Mucosa of gallbladder (tissue), 1 donor: ENCODE measurements at regions not wholly inside any gene's neighbourhood (a gene's known extent, or its start where the extent isn't known, plus 50 kb on each side); places are given as distances from the start of the nearest gene placed in this dataset.

Source experiments
- DNase-seq: peaks from one replicate; pipeline ENCODE4 v3.0.0-alpha.2; 2020; ENCODE audit warnings: low spot score
- donor health status: DM: no; HTN: no; CAD: no.

DNA sequence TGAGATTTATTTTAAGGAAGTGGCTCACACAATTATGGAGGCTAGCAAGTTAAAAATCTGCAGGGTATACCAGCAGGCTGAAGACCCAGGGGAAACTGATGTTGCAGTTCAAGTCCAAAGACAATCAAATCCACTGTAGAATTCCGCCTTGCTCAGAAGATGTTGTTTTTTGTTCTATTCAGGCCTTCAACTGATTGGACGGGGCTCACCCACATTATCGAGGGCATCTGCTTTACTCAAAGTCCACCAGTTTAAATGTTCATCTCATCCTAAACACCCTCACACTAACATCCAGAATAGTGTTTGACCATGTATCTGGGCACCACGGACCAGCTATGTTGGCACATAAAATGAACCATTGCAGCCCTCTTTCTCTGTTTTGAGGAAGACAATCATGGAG, 211.2 kb upstream of the GPR26 start:
- DNase-seq, result no peak

DNA sequence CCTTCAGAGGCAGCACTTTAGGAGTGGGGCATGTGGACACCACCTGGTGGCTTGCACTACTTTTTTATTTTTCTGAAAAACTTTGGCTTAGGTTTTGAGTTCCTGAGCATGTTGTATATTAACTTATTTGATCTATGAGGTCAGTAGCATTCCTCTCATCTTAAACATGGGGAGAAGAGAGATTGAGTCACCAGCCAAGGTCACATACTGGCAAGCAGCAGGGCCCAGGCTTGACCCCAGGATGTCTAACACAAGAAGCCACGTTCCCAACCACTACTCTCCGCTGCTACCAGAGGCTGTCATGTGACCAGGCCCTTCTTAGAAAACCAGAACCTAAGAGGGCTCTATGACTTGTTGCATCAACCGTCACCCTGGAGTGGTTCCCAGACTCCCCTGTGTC, 210.3 kb upstream of the GPR26 start:
- no peak for DNase-seq

DNA sequence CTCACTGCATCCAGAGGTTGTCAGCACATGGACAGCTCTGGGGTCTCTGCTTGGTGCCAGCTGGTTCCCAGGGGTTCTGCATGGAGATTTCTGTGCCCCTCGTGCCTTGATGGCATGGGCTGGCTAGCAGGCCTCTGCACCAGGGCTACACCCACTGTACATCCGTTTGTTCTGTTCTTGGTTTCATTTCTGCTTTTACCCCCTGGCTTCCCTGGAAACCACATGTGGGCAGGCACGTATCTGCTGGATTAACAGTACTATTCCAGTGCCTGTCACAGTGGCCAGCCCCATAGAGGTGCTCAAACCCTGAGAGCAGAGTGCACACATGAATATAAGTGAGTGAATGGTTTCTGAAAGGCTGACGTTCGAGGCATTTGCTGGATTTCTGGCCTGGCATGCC, 207.2 kb upstream of the GPR26 start:
- DNase-seq, result no peak

- no peak for DNase-seq
Measured at GRCh38 chr10:123459371-123460091, 206.6 kb upstream of the GPR26 start.

- no peak for DNase-seq
Measured at GRCh38 chr10:123462246-123462645, 203.9 kb upstream of the GPR26 start.

GRCh38 chr10:123462756-123463155, 203.4 kb upstream of the GPR26 start:
- DNase-seq, result no peak

GRCh38 chr10:123463181-123463580, 203.0 kb upstream of the GPR26 start:
- DNase-seq, result no peak

DNA sequence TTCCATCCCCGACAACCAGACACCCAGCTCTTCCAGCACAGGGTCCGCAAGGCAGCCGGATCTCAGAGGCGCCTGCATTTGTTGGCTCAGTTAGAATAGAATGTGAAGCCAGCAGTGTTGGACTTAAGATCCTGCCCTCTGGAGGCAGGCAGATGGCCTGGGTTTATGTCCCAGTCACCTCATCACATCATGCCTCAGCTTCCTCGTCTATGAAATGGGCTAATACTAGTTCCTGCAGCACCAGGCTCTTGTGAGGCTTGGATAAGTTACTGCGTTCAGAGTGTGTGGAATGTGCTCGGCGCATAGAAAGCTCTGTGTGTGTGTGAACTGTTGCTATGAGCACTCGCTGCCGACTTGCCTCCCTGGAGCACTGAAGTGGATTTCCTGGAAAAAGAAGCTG, 202.5 kb upstream of the GPR26 start:
- DNase-seq, result no peak

GRCh38 chr10:123464430-123465323, 201.5 kb upstream of the GPR26 start:
- no peak for DNase-seq

- DNase-seq, result no peak
Measured at GRCh38 chr10:123470336-123470921, 195.7 kb upstream of the GPR26 start.

DNA sequence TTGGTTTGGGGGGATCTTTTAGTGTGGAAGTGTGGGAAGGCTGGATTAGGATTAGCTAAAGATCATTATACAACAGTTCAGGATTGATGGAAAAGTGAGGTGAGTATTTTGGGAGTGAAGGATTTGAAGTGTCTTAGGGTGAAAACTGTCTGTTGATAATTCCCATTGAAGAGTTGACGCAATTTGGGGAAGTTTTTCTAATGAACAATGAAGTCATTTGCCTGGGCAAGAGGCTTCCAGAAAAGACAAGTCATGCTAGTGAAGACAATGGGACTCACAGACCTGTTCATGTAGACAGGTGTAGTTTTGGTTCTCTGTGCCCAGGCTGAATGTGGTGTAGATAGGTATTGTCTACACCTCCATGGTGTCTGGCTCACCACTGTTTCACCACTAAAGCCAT, 194.3 kb upstream of the GPR26 start:
- no peak for DNase-seq

DNA sequence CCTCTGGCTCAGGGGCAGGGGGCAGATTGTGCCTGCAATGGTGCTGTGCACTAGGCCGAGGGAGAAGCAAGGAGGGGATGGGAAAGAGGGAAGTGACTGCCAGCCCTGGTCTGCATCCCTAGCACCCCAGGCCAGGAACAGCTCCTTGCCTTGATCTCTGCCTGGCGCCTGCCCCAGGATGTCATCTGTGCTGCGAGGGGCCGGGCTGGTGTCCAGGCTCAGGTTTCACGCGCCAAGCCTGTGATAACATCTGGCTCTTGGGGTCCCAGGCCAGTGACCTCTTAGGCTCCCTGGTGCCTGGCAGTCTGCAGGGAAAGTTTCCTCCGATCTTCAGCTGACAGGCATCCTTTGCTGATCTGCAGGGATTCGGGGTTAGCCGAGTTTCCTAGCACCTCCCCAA, 193.5 kb upstream of the GPR26 start:
- DNase-seq, result no peak

DNA sequence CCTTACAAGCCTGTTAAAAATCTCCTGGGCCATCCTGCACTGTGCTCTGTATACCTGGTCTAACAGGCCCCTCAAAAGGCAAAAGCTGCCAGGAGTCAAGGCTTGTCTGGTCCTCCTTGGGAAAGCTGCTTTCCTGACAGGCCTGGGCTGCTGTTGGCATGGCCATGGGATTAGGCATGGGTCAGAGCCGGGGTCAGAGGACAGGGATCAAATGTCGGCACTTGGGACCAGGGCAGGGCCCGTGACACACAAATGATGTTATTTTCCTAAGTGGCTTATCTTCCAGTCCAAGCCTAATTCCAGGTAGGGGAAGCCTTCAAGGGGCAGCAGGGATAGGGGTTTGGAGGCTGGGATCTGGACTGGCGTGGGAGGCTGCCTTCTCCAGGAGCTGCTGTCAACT, 191.5 kb upstream of the GPR26 start:
- no peak for DNase-seq

GRCh38 chr10:123475466-123475865, 190.7 kb upstream of the GPR26 start:
- DNase-seq, result no peak

DNA sequence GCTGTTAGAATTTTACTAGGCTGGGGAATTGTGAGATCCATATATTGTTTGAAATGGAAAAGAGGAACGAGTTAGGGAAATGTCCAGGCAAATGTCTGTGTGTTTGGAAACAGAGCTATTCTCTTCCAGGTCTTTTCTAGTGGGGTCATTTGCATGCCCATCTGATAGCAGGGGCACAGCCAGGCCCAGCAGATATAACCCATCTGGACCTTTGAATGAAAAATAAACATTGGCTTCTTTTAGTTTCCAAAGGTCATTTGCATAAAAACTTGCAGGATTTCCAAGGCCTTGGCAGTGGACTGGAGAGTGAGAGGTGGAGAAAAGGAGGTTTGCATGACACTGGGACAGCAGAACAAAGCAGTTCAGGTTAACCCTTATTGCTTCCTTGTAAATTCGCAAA, 188.0 kb upstream of the GPR26 start:
- no peak for DNase-seq

GRCh38 chr10:123479640-123480039, 186.5 kb upstream of the GPR26 start:
- no peak for DNase-seq

DNA sequence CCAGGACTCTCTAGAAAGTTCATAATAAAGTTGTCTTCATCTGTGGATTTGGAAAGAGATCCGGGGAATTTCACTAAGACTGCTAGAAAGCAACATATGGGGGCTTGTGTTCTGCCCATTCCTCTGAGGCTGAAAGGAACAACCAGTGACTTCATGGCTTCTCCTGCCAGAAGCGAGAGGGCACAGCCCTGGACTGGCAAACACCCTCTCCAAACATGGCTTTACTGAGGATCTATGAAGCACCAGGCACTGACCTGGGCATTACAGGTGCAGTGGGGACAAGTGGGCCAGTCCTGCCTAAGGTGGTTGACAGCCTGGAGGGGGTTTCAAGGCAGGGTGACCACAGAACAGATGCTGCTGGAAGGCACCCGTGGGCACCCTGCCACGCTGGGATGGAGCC, 185.8 kb upstream of the GPR26 start:
- no peak for DNase-seq

DNA sequence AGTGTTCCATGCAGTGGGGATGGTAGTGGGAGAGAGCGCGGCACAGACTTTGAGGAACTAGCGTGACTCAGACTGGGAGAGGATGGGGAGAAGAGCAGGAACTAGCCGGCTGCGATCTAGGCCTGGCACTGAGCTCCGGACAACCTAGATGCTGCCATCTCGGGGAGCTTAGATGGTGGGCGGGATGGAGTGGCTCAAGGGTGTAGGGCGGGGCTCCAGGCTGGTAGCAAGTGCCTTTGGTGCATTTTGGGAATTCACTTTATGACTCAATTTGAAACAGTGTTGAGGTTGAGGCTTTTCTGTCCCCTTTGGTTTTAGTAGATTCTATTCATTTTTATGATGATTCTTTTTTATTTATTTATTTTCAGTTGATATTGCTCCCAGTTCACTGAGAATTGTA, 185.3 kb upstream of the GPR26 start:
- no peak for DNase-seq

- DNase-seq, result no peak
Measured at GRCh38 chr10:123484722-123485121, 181.4 kb upstream of the GPR26 start.

GRCh38 chr10:123485341-123485960, 180.7 kb upstream of the GPR26 start:
- DNase-seq, result no peak

DNA sequence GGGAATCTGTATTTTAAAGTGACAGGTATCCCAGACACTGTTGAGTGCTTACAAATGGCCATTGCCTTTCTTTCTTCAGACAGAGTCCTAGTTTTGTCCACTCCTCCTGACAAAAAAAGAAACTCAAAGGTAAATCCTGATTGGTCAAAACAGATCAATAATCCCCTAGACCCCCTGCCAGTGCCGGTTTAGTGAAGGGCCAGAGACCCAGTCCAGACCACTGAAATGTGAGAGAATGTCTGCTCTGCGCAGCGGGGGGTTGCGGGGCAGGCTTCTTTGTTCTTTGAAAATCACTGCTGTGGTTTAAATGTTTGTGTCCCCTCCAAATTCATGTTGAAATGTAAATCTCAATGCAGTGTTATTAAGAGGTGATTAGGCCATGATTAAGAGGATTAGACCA, 177.7 kb upstream of the GPR26 start:
- no peak for DNase-seq

- no peak for DNase-seq
Measured at GRCh38 chr10:123491364-123491763, 174.8 kb upstream of the GPR26 start.
